K562 (cell line): ENCODE measurements at regions not wholly inside any gene's neighbourhood (a gene's known extent, or its start where the extent isn't known, plus 50 kb on each side); places are given as distances from the start of the nearest gene placed in this dataset.

Source experiments
- ATAC-seq: fragments of 200-7000 bp; cut with Tn5 transposase; 3 replicates; pipeline ENCODE4 v1.9.1; 2020; ENCODE audit warnings: moderate library complexity
- BruUV-seq: library from RNA; stranded (reverse); fragments of 400-500 nt; replicated peaks from 2 replicates; lab custom pipeline; 2021; lab: Mats Ljungman, UMichigan
- CTCF ChIA-PET: fragments of 300-600 bp; formaldehyde crosslinking; extraction: SDS; loops from one replicate; lab custom pipeline; 2021; ENCODE audit warnings: low intra/inter-chr PET ratio; lab: Yijun Ruan, JAX
- POLR2A ChIA-PET: fragments of 300-600, 350-650 bp; sonication (Branson Sonifier 250); formaldehyde crosslinking; extraction: SDS; loops from one replicate; lab custom pipeline; 2021; ENCODE audit warnings: antibody characterized with exemption, inconsistent platforms; lab: Yijun Ruan, JAX
- DNase-seq, 4 experiments: peaks; one replicate each; pipeline versions ENCODE4 v3.0.0 to v3.0.0-alpha.2; 2011 to 2018; ENCODE audit warnings: low spot score in 3 of 4, mixed read lengths in 3 of 4; ENCODE audit errors: extremely low read depth in 1 of 4
- FAIRE-seq: peaks from 2 replicates; lab custom pipeline; 2011; peaks lifted over from hg19 to GRCh38; lab: Jason Lieb, UNC
- H2AFZ ChIP-seq: 2 replicates; pipeline ENCODE4 v1.6.0; 2011; ENCODE audit warnings: low read depth, low read length, control low read depth, inconsistent platforms
- H3K27ac ChIP-seq: fragments of 200-600 bp; 3 replicates; pipeline ENCODE4 v1.8.0; 2011; ENCODE audit warnings: low read depth, mild to moderate bottlenecking, control low read depth, inconsistent platforms, low read length, moderate library complexity, mixed read lengths; ENCODE audit errors: extremely low read depth
- H3K27me3 ChIP-seq, 2 experiments: fragments of 300-600 bp in 1 of 2; 2 replicates in 1 of 2; 3 replicates in 1 of 2; pipeline versions ENCODE4 v1.6.0 to v1.8.0; 2011; ENCODE audit warnings: inconsistent platforms in 2 of 2, low read length in 2 of 2, mild to moderate bottlenecking in 1 of 2, mixed read lengths in 1 of 2, moderate library complexity in 1 of 2; ENCODE audit not compliant: control insufficient read depth in 2 of 2, insufficient read depth in 2 of 2
- H3K36me3 ChIP-seq: fragments of 300-600 bp; 3 replicates; pipeline ENCODE4 v1.8.0; 2011; ENCODE audit warnings: mild to moderate bottlenecking, low read length, inconsistent platforms; ENCODE audit not compliant: control insufficient read depth, insufficient read depth
- H3K4me1 ChIP-seq, 2 experiments: fragments of 200-600 bp in 1 of 2; replicated peaks in 1 of 2; 2 replicates in 1 of 2; 3 replicates in 1 of 2; pipeline versions ENCODE4 v1.5.1 to v1.8.0; 2011; ENCODE audit warnings: inconsistent platforms in 2 of 2, low read length in 2 of 2, mild to moderate bottlenecking in 1 of 2, mixed read lengths in 1 of 2, moderate library complexity in 1 of 2; ENCODE audit not compliant: control insufficient read depth in 2 of 2, insufficient read depth in 2 of 2
- H3K4me2 ChIP-seq: 2 replicates; pipeline ENCODE4 v1.6.1; 2011; ENCODE audit warnings: low read length, control low read depth, inconsistent platforms, mixed read lengths; ENCODE audit not compliant: insufficient read depth
- H3K4me3 ChIP-seq: fragments of 200-600 bp; sonication (generic), shearing (Covaris generic); 2 replicates; pipeline ENCODE4 v1.5.1; 2016; ENCODE audit warnings: control low read depth, inconsistent platforms
- H3K79me2 ChIP-seq: fragments of 200-600 bp; 3 replicates; pipeline ENCODE4 v1.8.0; 2011; ENCODE audit warnings: low read length, inconsistent platforms; ENCODE audit not compliant: control insufficient read depth, insufficient read depth
- H3K9ac ChIP-seq, 2 experiments: 2 replicates each; pipeline versions ENCODE4 v1.6.0 to v1.6.1; 2011; ENCODE audit warnings: low read depth in 2 of 2, low read length in 2 of 2, control low read depth in 1 of 2, inconsistent platforms in 1 of 2, mild to moderate bottlenecking in 1 of 2, mixed read lengths in 1 of 2; ENCODE audit not compliant: insufficient read depth in 1 of 2
- H3K9me1 ChIP-seq: one replicate; pipeline ENCODE4 v1.6.0; 2011; ENCODE audit warnings: inconsistent platforms, mild to moderate bottlenecking, low read length, moderate library complexity; ENCODE audit not compliant: control insufficient read depth, insufficient read depth
- H3K9me3 ChIP-seq: replicated peaks from 2 replicates; pipeline ENCODE4 v1.5.1; 2011; ENCODE audit warnings: low read depth, low read length, inconsistent platforms; ENCODE audit not compliant: control insufficient read depth, insufficient read depth
- H4K20me1 ChIP-seq: replicated peaks from 2 replicates; pipeline ENCODE4 v1.6.1; 2011; ENCODE audit warnings: low read length, inconsistent platforms, mixed read lengths; ENCODE audit not compliant: control insufficient read depth, insufficient read depth
- CHD1 ChIP-seq: fragments of 200-600 bp; sonication (generic); IDR thresholded peaks from one replicate; pipeline ENCODE4 v1.6.1; 2012; ENCODE audit warnings: mild to moderate bottlenecking, moderate library complexity, low read length, inconsistent platforms
- DDX20 ChIP-seq: fragments of 450-650 bp; IDR thresholded peaks from 2 replicates; pipeline ENCODE4 v1.6.1; 2016; ENCODE audit warnings: missing genetic modification characterization, low read depth, mild to moderate bottlenecking, missing compliant biosample characterization, moderate library complexity
- ERF ChIP-seq: fragments of 450-650 bp; formaldehyde crosslinking; IDR thresholded peaks from 2 replicates; pipeline ENCODE4 v1.4.0; 2020; ENCODE audit warnings: mild to moderate bottlenecking, mixed read lengths
- ETV6 ChIP-seq, 3 experiments: fragments of 150-350 bp in 1 of 3; sonication (generic) in 1 of 3; formaldehyde crosslinking in 1 of 3; IDR thresholded peaks; 2 replicates each; pipeline versions ENCODE4 v1.6.1 to v1.8.0; 2014 to 2022; ENCODE audit warnings: borderline replicate concordance in 2 of 3, low read depth in 2 of 3, antibody characterized with exemption in 1 of 3, low read length in 1 of 3, mild to moderate bottlenecking in 1 of 3, missing genetic modification reagents in 1 of 3
- IFI16 ChIP-seq: fragments of 250-450 bp; sonication (Bioruptor Pico); IDR thresholded peaks from 2 replicates; pipeline ENCODE4 v2.1.2; 2022; ENCODE audit warnings: mild to moderate bottlenecking, inconsistent platforms
- KLF10 ChIP-seq: fragments of 250-450 bp; sonication (Bioruptor Pico); IDR thresholded peaks from 2 replicates; pipeline ENCODE4 v1.6.1; 2021; ENCODE audit warnings: matching md5 sums
- NCOA6 ChIP-seq: fragments of 450-650 bp; IDR thresholded peaks from 2 replicates; pipeline ENCODE4 v1.6.1; 2017; ENCODE audit warnings: mild to moderate bottlenecking
- NCOR1 ChIP-seq: fragments of 450-650 bp; IDR thresholded peaks from 2 replicates; pipeline ENCODE4 v1.6.1; 2016; ENCODE audit warnings: mild to moderate bottlenecking, moderate library complexity
- NFIX ChIP-seq: fragments of 250-450 bp; sonication (Bioruptor Pico); IDR thresholded peaks from 2 replicates; pipeline ENCODE4 v1.4.0; 2020; ENCODE audit warnings: low read depth, mild to moderate bottlenecking, moderate library complexity
- PPARD ChIP-seq: fragments of 250-450 bp; sonication (Bioruptor Pico); IDR thresholded peaks from 2 replicates; pipeline ENCODE4 v1.8.0; 2022; ENCODE audit warnings: inconsistent platforms, mild to moderate bottlenecking, moderate library complexity
- RFX7 ChIP-seq: fragments of 250-450 bp; sonication (Bioruptor Pico); IDR thresholded peaks from 2 replicates; pipeline ENCODE4 v1.5.1; 2021; ENCODE audit warnings: mild to moderate bottlenecking
- SNRNP70 ChIP-seq: fragments of 200-400 bp; formaldehyde crosslinking; optimal IDR thresholded peaks from 2 replicates; pipeline ENCODE3; 2017; ENCODE audit warnings: low read depth, low read length
- WGBS: fragments of 100-300 bp; shearing (Covaris generic); methylation state at CpG from one replicate; pipeline ENCODE4 v1.1.6; 2016; ENCODE audit warnings: low coverage, mixed read lengths; ENCODE audit not compliant: insufficient coverage; ENCODE audit errors: missing lambda C conversion rate; 5-methylcytosine and 5-hydroxymethylcytosine counted together
- in situ Hi-C: fragments of 300-500 bp; cut with MboI; formaldehyde crosslinking; loops from 4 replicates; pipeline ENCODE4 v1.15.0; 2018; ENCODE audit warnings: inconsistent platforms, mixed read lengths
- intact Hi-C: fragments of 100-400 bp; cut with micrococcal nuclease; formaldehyde crosslinking; loops from 2 replicates; pipeline ENCODE4 v1.14.2; 2022
- TF ChIP-seq, protein P1 (sequence below): fragments of 250-450 bp; sonication (Bioruptor Pico); IDR thresholded peaks from 2 replicates; pipeline ENCODE4 v1.8.0; 2022; ENCODE audit warnings: moderate library complexity, mild to moderate bottlenecking, inconsistent platforms
- TF ChIP-seq, protein P2 (sequence below): sonication (generic); formaldehyde crosslinking; IDR thresholded peaks from 2 replicates; pipeline ENCODE4 v1.8.0; 2023; ENCODE audit warnings: mild to moderate bottlenecking, missing genetic modification reagents
- TF ChIP-seq, protein P3 (sequence below): fragments of 250-450 bp; sonication (Bioruptor Pico); IDR thresholded peaks from 2 replicates; pipeline ENCODE4 v1.4.0; 2020; ENCODE audit warnings: mild to moderate bottlenecking
- TF ChIP-seq, protein P4 (sequence below): fragments of 200-800 bp; sonication (Bioruptor generic); IDR thresholded peaks from 2 replicates; pipeline ENCODE4 v1.6.1; 2017; ENCODE audit warnings: missing genetic modification characterization, missing compliant biosample characterization

DNA sequence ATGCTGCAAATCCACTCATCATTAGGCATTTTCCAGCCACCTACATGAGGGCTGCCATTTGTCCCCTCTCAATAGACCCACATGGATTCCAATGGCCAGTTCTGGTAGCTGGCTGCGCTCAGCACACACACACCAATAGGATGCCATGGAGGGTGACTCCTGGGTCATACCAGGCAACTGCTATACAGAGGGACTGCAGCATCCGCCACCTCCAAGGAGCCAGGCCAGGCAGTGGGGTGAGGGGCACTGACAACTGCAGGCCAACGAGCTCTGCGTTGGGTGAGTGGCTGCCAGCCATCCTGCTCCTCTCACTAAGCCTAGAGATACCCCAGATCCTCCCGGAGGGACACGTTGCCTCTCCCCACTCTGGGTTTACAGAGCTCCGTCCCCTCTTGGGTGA lies 118.8 kb upstream of the NANOS1 start:
- CTCF ChIA-PET, result no interaction called here
- peaks cover 0 to 5% of the 10 kb centered on the region in 2 experiments; a peak in 2 of 5 replicates for H3K4me1 ChIP-seq
- no peaks in the 10 kb centered on the region for H3K9me3 ChIP-seq
- no peaks in the 10 kb centered on the region for H4K20me1 ChIP-seq
- no peaks in the 10 kb centered on the region for H3K36me3 ChIP-seq
- POLR2A ChIA-PET, result no interaction called here
- H3K4me3 ChIP-seq, result no peak overlapping the region
- TF ChIP-seq DDX20 (no peak), ERF (CRISPR knock-in tag) (no peak), IFI16 (CRISPR knock-in tag) (no peak), ETV6 (IDR thresholded peaks at IDR 0.05; ENCODE audit: borderline replicate concordance in 1 of 2, low read depth in 2 of 2, low read length in 1 of 2) (no peak), ETV6 (CRISPR knock-in tag; IDR thresholded peaks at IDR 0.05; ENCODE audit: borderline replicate concordance) (no peak), CHD1 (no peak), RFX7 (CRISPR knock-in tag) (no peak), SNRNP70 (no peak), PPARD (CRISPR knock-in tag) (no peak), KLF10 (CRISPR knock-in tag) (no peak), NCOR1 (no peak), NCOA6 (no peak), NFIX (CRISPR knock-in tag) (no peak)
- TF ChIP-seq, protein P1, sequence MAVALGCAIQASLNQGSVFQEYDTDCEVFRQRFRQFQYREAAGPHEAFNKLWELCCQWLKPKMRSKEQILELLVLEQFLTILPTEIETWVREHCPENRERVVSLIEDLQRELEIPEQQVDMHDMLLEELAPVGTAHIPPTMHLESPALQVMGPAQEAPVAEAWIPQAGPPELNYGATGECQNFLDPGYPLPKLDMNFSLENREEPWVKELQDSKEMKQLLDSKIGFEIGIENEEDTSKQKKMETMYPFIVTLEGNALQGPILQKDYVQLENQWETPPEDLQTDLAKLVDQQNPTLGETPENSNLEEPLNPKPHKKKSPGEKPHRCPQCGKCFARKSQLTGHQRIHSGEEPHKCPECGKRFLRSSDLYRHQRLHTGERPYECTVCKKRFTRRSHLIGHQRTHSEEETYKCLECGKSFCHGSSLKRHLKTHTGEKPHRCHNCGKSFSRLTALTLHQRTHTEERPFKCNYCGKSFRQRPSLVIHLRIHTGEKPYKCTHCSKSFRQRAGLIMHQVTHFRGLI (CRISPR knock-in tag), result no peak
- TF ChIP-seq, protein P2, sequence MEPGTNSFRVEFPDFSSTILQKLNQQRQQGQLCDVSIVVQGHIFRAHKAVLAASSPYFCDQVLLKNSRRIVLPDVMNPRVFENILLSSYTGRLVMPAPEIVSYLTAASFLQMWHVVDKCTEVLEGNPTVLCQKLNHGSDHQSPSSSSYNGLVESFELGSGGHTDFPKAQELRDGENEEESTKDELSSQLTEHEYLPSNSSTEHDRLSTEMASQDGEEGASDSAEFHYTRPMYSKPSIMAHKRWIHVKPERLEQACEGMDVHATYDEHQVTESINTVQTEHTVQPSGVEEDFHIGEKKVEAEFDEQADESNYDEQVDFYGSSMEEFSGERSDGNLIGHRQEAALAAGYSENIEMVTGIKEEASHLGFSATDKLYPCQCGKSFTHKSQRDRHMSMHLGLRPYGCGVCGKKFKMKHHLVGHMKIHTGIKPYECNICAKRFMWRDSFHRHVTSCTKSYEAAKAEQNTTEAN, result no peak
- TF ChIP-seq, protein P3, sequence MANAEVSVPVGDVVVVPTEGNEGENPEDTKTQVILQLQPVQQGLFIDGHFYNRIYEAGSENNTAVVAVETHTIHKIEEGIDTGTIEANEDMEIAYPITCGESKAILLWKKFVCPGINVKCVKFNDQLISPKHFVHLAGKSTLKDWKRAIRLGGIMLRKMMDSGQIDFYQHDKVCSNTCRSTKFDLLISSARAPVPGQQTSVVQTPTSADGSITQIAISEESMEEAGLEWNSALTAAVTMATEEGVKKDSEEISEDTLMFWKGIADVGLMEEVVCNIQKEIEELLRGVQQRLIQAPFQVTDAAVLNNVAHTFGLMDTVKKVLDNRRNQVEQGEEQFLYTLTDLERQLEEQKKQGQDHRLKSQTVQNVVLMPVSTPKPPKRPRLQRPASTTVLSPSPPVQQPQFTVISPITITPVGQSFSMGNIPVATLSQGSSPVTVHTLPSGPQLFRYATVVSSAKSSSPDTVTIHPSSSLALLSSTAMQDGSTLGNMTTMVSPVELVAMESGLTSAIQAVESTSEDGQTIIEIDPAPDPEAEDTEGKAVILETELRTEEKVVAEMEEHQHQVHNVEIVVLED (CRISPR knock-in tag), result no peak
- TF ChIP-seq, protein P4, sequence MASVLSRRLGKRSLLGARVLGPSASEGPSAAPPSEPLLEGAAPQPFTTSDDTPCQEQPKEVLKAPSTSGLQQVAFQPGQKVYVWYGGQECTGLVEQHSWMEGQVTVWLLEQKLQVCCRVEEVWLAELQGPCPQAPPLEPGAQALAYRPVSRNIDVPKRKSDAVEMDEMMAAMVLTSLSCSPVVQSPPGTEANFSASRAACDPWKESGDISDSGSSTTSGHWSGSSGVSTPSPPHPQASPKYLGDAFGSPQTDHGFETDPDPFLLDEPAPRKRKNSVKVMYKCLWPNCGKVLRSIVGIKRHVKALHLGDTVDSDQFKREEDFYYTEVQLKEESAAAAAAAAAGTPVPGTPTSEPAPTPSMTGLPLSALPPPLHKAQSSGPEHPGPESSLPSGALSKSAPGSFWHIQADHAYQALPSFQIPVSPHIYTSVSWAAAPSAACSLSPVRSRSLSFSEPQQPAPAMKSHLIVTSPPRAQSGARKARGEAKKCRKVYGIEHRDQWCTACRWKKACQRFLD (CRISPR knock-in tag), result no peak
- peaks cover 0 to 23% of the 10 kb centered on the region in 2 experiments; a peak in 2 of 5 replicates for H3K27me3 ChIP-seq
- no peak for FAIRE-seq
- intact Hi-C loops (no loop called here), in situ Hi-C loops (no loop called here)
- no peak overlapping the region for H3K27ac ChIP-seq
- no peak overlapping the region for H2AFZ ChIP-seq
- no peaks in the 10 kb centered on the region for H3K9me1 ChIP-seq
- H3K79me2 ChIP-seq, result no peaks in the 10 kb centered on the region
- BruUV-seq, result no TSS peak
- WGBS, result 2% methylated on average over 6 of the region's 7 CpGs
- no peak overlapping the region; a peak in 1 of 4 replicates for H3K9ac ChIP-seq
- H3K4me2 ChIP-seq, result no peak overlapping the region
- DNase-seq, result no peak
- ATAC-seq, result no peak
